ENCODE measurements at regions not wholly inside any gene's neighbourhood (a gene's known extent, or its start where the extent isn't known, plus 50 kb on each side); places are given as distances from the start of the nearest gene placed in this dataset.

DNA sequence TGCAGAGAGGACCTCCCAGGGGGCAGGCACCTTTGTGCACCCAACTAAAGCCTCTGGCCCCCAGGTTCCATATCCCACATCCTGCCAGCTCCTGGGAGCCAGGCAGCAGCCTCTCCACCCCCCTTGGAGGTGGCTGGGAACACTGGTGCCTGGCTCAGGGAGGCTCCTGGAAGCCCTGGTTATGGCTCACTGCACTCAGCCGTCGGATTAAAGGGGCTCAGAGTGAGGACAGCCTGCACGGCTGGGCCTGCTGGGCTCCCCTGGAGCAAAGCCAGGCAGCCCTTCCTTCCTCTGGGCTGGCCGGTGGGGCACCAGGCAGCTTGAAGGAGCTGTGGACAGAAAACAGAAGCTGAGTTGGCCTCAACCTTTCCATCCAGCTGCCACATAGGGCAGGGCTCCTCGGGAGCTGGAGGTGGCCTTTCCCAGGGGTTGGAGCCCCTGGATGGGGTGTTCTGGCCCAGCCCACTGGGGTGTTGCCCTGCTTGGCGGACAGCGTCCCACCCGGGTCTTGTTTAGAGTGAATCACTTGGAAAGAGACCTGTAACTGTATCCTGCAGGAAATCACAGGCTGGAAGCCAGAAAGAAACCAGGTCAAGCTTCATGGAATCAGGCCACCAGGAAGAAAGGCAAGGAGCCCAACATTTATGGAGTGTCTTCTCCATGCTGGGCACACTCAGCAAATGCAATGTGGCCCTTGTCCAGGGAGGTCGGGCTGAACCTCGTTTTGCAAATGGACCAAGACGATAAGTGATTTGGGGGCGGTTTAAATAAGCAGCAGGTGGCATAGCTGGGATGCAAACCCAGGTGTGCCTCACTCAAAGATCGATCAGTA lies 253.3 kb downstream of the SOX9 start:
- no peak overlapping the region for H3K4me3 Mint-ChIP-seq
- Histone ChIP-seq H3K27ac (ENCODE audit: insufficient read depth, low read length, poor library complexity, severe bottlenecking) (no peak overlapping the region), H3K27me3 (ENCODE audit: control insufficient read depth, insufficient read depth, low read length) (no peaks in the 10 kb centered on the region), H3K36me3 (ENCODE audit: control insufficient read depth, insufficient read depth, low read length) (no peaks in the 10 kb centered on the region), H3K4me1 (ENCODE audit: control insufficient read depth, insufficient read depth, low read length, poor library complexity, severe bottlenecking) (no peaks in the 10 kb centered on the region), H3K9me3 (ENCODE audit: control insufficient read depth in 2 of 2, low read length in 2 of 2) (no peaks in the 10 kb centered on the region), H3K4me3 (ENCODE audit: low read depth, low read length) (no peak overlapping the region)
- no peaks in the 10 kb centered on the region for H3K36me3 Mint-ChIP-seq
- no peak for DNase-seq
- H3K27me3 Mint-ChIP-seq, result no peaks in the 10 kb centered on the region
- ATAC-seq (ENCODE audit: low read depth in 2 of 2), result no peak
- no peaks in the 10 kb centered on the region for H3K9me3 Mint-ChIP-seq
- H3K4me1 Mint-ChIP-seq, result no peaks in the 10 kb centered on the region
- H3K27ac Mint-ChIP-seq, result no peak overlapping the region

- H3K27me3 Mint-ChIP-seq, result no peaks in the 10 kb centered on the region
- no peak for DNase-seq
- Histone ChIP-seq H3K27me3 (ENCODE audit: control insufficient read depth, insufficient read depth, low read length) (no peaks in the 10 kb centered on the region), H3K36me3 (ENCODE audit: control insufficient read depth, insufficient read depth, low read length) (no peaks in the 10 kb centered on the region), H3K9me3 (ENCODE audit: control insufficient read depth in 2 of 2, low read length in 2 of 2) (no peaks in the 10 kb centered on the region), H3K27ac (ENCODE audit: insufficient read depth, low read length, poor library complexity, severe bottlenecking) (no peak overlapping the region), H3K4me1 (ENCODE audit: control insufficient read depth, insufficient read depth, low read length, poor library complexity, severe bottlenecking) (no peaks in the 10 kb centered on the region), H3K4me3 (ENCODE audit: low read depth, low read length) (no peak overlapping the region)
- no peaks in the 10 kb centered on the region for H3K36me3 Mint-ChIP-seq
- no peak for ATAC-seq (ENCODE audit: low read depth in 2 of 2)
- H3K4me3 Mint-ChIP-seq, result no peak overlapping the region
- no peak overlapping the region for H3K27ac Mint-ChIP-seq
- no peaks in the 10 kb centered on the region for H3K9me3 Mint-ChIP-seq
- H3K4me1 Mint-ChIP-seq, result no peaks in the 10 kb centered on the region
Measured at GRCh38 chr17:72376526-72377345, 255.9 kb downstream of the SOX9 start.

DNA sequence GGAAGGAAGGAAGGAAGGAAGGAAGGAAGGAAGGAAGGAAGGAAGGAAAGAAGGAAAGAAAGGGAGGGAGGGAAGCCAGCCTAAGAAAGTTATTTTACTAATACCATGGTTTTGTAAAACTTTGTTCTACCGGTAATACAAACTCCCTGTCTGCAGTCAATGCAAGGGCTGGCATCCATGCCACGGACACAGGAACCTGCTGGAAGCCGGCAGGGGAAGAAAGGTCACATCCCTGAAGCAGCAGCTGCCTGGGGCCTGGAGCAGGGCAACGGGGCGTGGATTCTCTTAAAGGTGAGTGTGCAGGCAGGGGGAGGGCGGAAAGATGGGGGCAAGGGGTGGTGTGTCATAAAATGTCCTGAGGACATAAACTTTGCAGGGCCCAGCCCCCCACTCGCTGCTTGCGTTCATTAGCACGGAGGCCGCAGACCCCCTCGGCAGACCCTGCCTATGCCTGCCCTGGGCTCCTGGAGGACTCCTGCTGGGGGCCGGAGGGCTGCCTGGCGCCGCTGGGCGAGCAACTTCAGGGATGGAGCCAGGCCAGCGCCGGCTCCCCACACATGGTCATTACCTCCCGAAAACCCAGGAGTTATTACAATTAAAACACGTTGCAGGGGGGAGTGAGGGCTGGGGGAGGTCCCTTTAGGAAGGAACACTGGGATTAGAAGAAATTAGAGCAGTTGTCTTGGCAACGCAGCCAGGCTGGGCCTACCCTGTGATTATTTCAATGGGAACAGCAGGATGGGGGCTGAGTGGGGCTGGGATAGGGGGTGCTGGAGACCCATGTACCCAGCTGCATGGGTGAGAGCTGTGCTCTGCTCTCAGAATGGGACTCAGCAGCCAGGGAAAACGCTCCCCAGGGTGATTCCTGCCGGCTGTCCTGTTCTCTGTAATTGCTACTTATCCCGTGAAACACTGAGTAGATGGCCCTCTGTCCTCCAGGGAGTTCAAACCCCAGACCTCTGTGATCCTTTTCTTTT lies 257.9 kb downstream of the SOX9 start:
- Mint-ChIP-seq H3K36me3 (no peaks in the 10 kb centered on the region), H3K9me3 (no peaks in the 10 kb centered on the region), H3K4me1 (no peaks in the 10 kb centered on the region), H3K27ac (no peak overlapping the region), H3K4me3 (no peak overlapping the region), H3K27me3 (peaks cover 6% of the 10 kb centered on the region)
- H3K4me3 ChIP-seq (ENCODE audit: low read depth, low read length), result no peak overlapping the region
- DNase-seq (no peak), ATAC-seq (ENCODE audit: low read depth in 2 of 2) (no peak)
- H3K27me3 ChIP-seq (ENCODE audit: control insufficient read depth, insufficient read depth, low read length), result no peaks in the 10 kb centered on the region
- no peaks in the 10 kb centered on the region for H3K9me3 ChIP-seq (ENCODE audit: control insufficient read depth in 2 of 2, low read length in 2 of 2)
- H3K4me1 ChIP-seq (ENCODE audit: control insufficient read depth, insufficient read depth, low read length, poor library complexity, severe bottlenecking), result no peaks in the 10 kb centered on the region
- H3K36me3 ChIP-seq (ENCODE audit: control insufficient read depth, insufficient read depth, low read length), result no peaks in the 10 kb centered on the region
- H3K27ac ChIP-seq (ENCODE audit: insufficient read depth, low read length, poor library complexity, severe bottlenecking), result no peak overlapping the region

DNA sequence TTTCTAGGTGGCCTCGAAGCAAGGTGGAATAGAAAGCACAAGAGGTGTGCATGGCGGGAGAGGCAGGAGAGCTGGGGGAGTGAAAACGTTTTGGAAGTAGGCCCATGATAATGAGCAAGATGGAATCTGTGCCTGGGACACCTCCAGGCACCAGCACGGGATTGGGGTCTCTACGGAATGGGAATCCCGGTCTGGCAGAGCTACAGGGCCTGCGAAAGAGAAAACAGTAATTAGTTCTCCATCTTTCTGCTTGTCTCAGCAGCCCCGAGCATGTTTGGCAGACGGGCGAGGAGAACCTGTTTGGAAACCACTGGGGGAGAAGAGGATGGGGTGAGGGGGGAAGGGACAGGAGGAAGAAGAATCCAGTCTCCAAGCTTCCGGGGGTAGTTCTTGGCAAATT lies 258.7 kb downstream of the SOX9 start:
- Mint-ChIP-seq H3K27me3 (peaks cover 6% of the 10 kb centered on the region), H3K4me3 (no peak overlapping the region), H3K4me1 (no peaks in the 10 kb centered on the region), H3K36me3 (no peaks in the 10 kb centered on the region), H3K9me3 (no peaks in the 10 kb centered on the region), H3K27ac (no peak overlapping the region)
- H3K36me3 ChIP-seq (ENCODE audit: control insufficient read depth, insufficient read depth, low read length), result no peaks in the 10 kb centered on the region
- H3K4me3 ChIP-seq (ENCODE audit: low read depth, low read length), result no peak overlapping the region
- H3K4me1 ChIP-seq (ENCODE audit: control insufficient read depth, insufficient read depth, low read length, poor library complexity, severe bottlenecking), result no peaks in the 10 kb centered on the region
- no peaks in the 10 kb centered on the region for H3K9me3 ChIP-seq (ENCODE audit: control insufficient read depth in 2 of 2, low read length in 2 of 2)
- no peak for DNase-seq
- H3K27ac ChIP-seq (ENCODE audit: insufficient read depth, low read length, poor library complexity, severe bottlenecking), result no peak overlapping the region
- ATAC-seq (ENCODE audit: low read depth in 2 of 2), result no peak
- H3K27me3 ChIP-seq (ENCODE audit: control insufficient read depth, insufficient read depth, low read length), result no peaks in the 10 kb centered on the region

GRCh38 chr17:72380120-72380519 lies 259.3 kb downstream of the SOX9 start:
- Mint-ChIP-seq H3K27ac (no peak overlapping the region), H3K4me1 (no peaks in the 10 kb centered on the region), H3K4me3 (no peak overlapping the region), H3K9me3 (no peaks in the 10 kb centered on the region), H3K36me3 (no peaks in the 10 kb centered on the region), H3K27me3 (peaks cover 6% of the 10 kb centered on the region)
- Histone ChIP-seq H3K36me3 (ENCODE audit: control insufficient read depth, insufficient read depth, low read length) (no peaks in the 10 kb centered on the region), H3K9me3 (ENCODE audit: control insufficient read depth in 2 of 2, low read length in 2 of 2) (no peaks in the 10 kb centered on the region), H3K4me3 (ENCODE audit: low read depth, low read length) (no peak overlapping the region), H3K4me1 (ENCODE audit: control insufficient read depth, insufficient read depth, low read length, poor library complexity, severe bottlenecking) (no peaks in the 10 kb centered on the region), H3K27ac (ENCODE audit: insufficient read depth, low read length, poor library complexity, severe bottlenecking) (no peak overlapping the region), H3K27me3 (ENCODE audit: control insufficient read depth, insufficient read depth, low read length) (no peaks in the 10 kb centered on the region)
- DNase-seq (no peak), ATAC-seq (ENCODE audit: low read depth in 2 of 2) (no peak)

DNA sequence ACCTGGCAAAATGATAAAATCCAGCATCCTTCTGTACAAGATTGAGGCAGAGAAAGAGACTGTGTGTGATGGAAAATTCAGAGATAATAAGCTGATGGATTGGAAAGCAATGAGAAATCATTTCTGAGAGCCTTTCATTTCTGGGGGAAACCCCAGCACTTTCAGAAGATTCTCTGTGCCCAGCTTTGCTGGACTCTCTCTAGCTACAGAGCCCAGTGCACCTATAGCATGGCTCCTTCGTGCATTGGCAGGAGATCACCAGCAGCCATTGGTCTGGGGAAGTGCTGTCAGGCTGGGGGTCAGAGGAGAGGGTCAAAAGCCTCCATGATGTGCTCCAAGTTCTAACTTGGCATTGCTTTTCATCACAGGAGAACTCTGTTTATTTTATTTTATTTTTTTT lies 259.9 kb downstream of the SOX9 start:
- Mint-ChIP-seq H3K36me3 (no peaks in the 10 kb centered on the region), H3K9me3 (no peaks in the 10 kb centered on the region), H3K27ac (no peak overlapping the region), H3K27me3 (peaks cover 6% of the 10 kb centered on the region), H3K4me3 (no peak overlapping the region), H3K4me1 (no peaks in the 10 kb centered on the region)
- ATAC-seq (ENCODE audit: low read depth in 2 of 2), result no peak
- Histone ChIP-seq H3K9me3 (ENCODE audit: control insufficient read depth in 2 of 2, low read length in 2 of 2) (no peaks in the 10 kb centered on the region), H3K27ac (ENCODE audit: insufficient read depth, low read length, poor library complexity, severe bottlenecking) (no peak overlapping the region), H3K27me3 (ENCODE audit: control insufficient read depth, insufficient read depth, low read length) (no peaks in the 10 kb centered on the region), H3K4me1 (ENCODE audit: control insufficient read depth, insufficient read depth, low read length, poor library complexity, severe bottlenecking) (no peaks in the 10 kb centered on the region), H3K36me3 (ENCODE audit: control insufficient read depth, insufficient read depth, low read length) (no peaks in the 10 kb centered on the region), H3K4me3 (ENCODE audit: low read depth, low read length) (no peak overlapping the region)
- no peak for DNase-seq

- Histone ChIP-seq H3K27me3 (ENCODE audit: control insufficient read depth, insufficient read depth, low read length) (no peaks in the 10 kb centered on the region), H3K27ac (ENCODE audit: insufficient read depth, low read length, poor library complexity, severe bottlenecking) (no peak overlapping the region), H3K36me3 (ENCODE audit: control insufficient read depth, insufficient read depth, low read length) (no peaks in the 10 kb centered on the region), H3K9me3 (ENCODE audit: control insufficient read depth in 2 of 2, low read length in 2 of 2) (no peaks in the 10 kb centered on the region), H3K4me3 (ENCODE audit: low read depth, low read length) (no peak overlapping the region), H3K4me1 (ENCODE audit: control insufficient read depth, insufficient read depth, low read length, poor library complexity, severe bottlenecking) (no peaks in the 10 kb centered on the region)
- DNase-seq, result no peak
- H3K9me3 Mint-ChIP-seq, result no peaks in the 10 kb centered on the region
- ATAC-seq (ENCODE audit: low read depth in 2 of 2), result no peak
- no peaks in the 10 kb centered on the region for H3K36me3 Mint-ChIP-seq
- H3K27ac Mint-ChIP-seq, result no peak overlapping the region
- H3K4me3 Mint-ChIP-seq, result no peak overlapping the region
- H3K4me1 Mint-ChIP-seq, result no peaks in the 10 kb centered on the region
- peaks cover 6% of the 10 kb centered on the region for H3K27me3 Mint-ChIP-seq
Measured at GRCh38 chr17:72381597-72382397, 261.0 kb downstream of the SOX9 start.

Measured in CD4-positive, CD25-positive, alpha-beta regulatory T cell (primary cell).